ENCODE measurements at regions not wholly inside any gene's neighbourhood (a gene's known extent, or its start where the extent isn't known, plus 50 kb on each side); places are given as distances from the start of the nearest gene placed in this dataset.

DNA sequence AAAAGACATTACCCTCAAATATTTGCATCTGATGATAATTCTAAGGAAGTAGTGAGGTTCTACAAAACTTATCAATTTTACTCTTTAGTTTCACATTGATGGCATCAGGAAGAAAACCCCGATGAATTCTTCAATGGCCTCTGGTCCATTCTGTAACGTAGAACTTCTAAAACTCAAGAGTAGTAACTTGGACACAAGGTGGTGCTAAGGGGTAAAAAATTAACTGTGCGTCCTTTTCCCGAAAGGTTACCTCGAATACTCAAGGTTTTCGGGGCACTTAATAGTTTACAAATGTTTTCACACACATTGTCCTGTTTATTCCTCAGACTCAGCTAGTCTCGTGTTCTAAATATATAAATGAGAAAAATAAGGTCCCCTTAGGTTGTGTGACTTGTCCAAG, 517.3 kb upstream of the ZFHX3 start:
- Histone ChIP-seq H3K9me1 (ENCODE audit: control insufficient read depth, extremely low read depth, insufficient read depth, low read length) (no peaks in the 10 kb centered on the region), H3K4me1 (ENCODE audit: control insufficient read depth, extremely low read depth, insufficient read depth, low read length) (no peaks in the 10 kb centered on the region), H3K9ac (ENCODE audit: control insufficient read depth, extremely low read depth, insufficient read depth, low read length) (no peak overlapping the region), H3K36me3 (ENCODE audit: control insufficient read depth in 2 of 2, extremely low read depth in 1 of 2, insufficient read depth in 2 of 2, low read length in 2 of 2) (no peaks in the 10 kb centered on the region), H4K20me1 (ENCODE audit: control insufficient read depth, extremely low read depth, insufficient read depth, low read length) (no peaks in the 10 kb centered on the region), H2AFZ (ENCODE audit: control insufficient read depth, low read length) (no peak overlapping the region), H3K27me3 (ENCODE audit: control insufficient read depth, extremely low read depth, insufficient read depth, low read length) (no peaks in the 10 kb centered on the region), H3K4me2 (ENCODE audit: control insufficient read depth, extremely low read depth, insufficient read depth, low read depth, low read length) (no peak overlapping the region), H3K27ac (ENCODE audit: control insufficient read depth, insufficient read depth, low read length) (no peak overlapping the region), H3K79me2 (ENCODE audit: control insufficient read depth, insufficient read depth, low read length) (no peaks in the 10 kb centered on the region), H3K4me3 (ENCODE audit: control insufficient read depth in 2 of 3, extremely low read depth in 1 of 3, insufficient read depth in 2 of 3, low read depth in 1 of 3, low read length in 3 of 3) (no peak overlapping the region), H3K9me3 (ENCODE audit: control insufficient read depth, low read depth, low read length) (no peaks in the 10 kb centered on the region)
- dilution Hi-C loops (cut with MboI; ENCODE audit: extremely low pct_ligation_motif_present, low sequenced_read_pairs) = no loop called here
- no peak for TF ChIP-seq CTCF (optimal IDR thresholded peaks at IDR 0.05 in 1 of 3, IDR thresholded peaks at IDR 0.05 in 1 of 3, conservative IDR thresholded peaks at IDR 0.05 in 1 of 3; ENCODE audit: extremely low read depth in 1 of 3, insufficient read depth in 2 of 3, low read length in 3 of 3)
- no peak for TF ChIP-seq EZH2 (IDR thresholded peaks at IDR 0.05; ENCODE audit: low read length)
- FAIRE-seq (no peak), DNase-seq (ENCODE audit: low read depth, low spot score) (no peak)

GRCh38 chr16:73563709-73564108, 515.8 kb upstream of the ZFHX3 start:
- Histone ChIP-seq H3K27ac (ENCODE audit: control insufficient read depth, insufficient read depth, low read length) (no peak overlapping the region), H3K9me1 (ENCODE audit: control insufficient read depth, extremely low read depth, insufficient read depth, low read length) (no peaks in the 10 kb centered on the region), H3K9me3 (ENCODE audit: control insufficient read depth, low read depth, low read length) (no peaks in the 10 kb centered on the region), H3K4me1 (ENCODE audit: control insufficient read depth, extremely low read depth, insufficient read depth, low read length) (no peaks in the 10 kb centered on the region), H2AFZ (ENCODE audit: control insufficient read depth, low read length) (no peak overlapping the region), H4K20me1 (ENCODE audit: control insufficient read depth, extremely low read depth, insufficient read depth, low read length) (no peaks in the 10 kb centered on the region), H3K9ac (ENCODE audit: control insufficient read depth, extremely low read depth, insufficient read depth, low read length) (no peak overlapping the region), H3K36me3 (ENCODE audit: control insufficient read depth in 2 of 2, extremely low read depth in 1 of 2, insufficient read depth in 2 of 2, low read length in 2 of 2) (no peaks in the 10 kb centered on the region), H3K27me3 (ENCODE audit: control insufficient read depth, extremely low read depth, insufficient read depth, low read length) (no peaks in the 10 kb centered on the region), H3K79me2 (ENCODE audit: control insufficient read depth, insufficient read depth, low read length) (no peaks in the 10 kb centered on the region), H3K4me2 (ENCODE audit: control insufficient read depth, extremely low read depth, insufficient read depth, low read depth, low read length) (no peak overlapping the region), H3K4me3 (ENCODE audit: control insufficient read depth in 2 of 3, extremely low read depth in 1 of 3, insufficient read depth in 2 of 3, low read depth in 1 of 3, low read length in 3 of 3) (no peak overlapping the region)
- FAIRE-seq (no peak), DNase-seq (ENCODE audit: low read depth, low spot score) (no peak)
- TF ChIP-seq CTCF (optimal IDR thresholded peaks at IDR 0.05 in 1 of 3, IDR thresholded peaks at IDR 0.05 in 1 of 3, conservative IDR thresholded peaks at IDR 0.05 in 1 of 3; ENCODE audit: extremely low read depth in 1 of 3, insufficient read depth in 2 of 3, low read length in 3 of 3) = no peak
- dilution Hi-C loops (cut with MboI; ENCODE audit: extremely low pct_ligation_motif_present, low sequenced_read_pairs) = no loop called here

Measured in keratinocyte (primary cell).